ENCODE measurements at regions not wholly inside any gene's neighbourhood (a gene's known extent, or its start where the extent isn't known, plus 50 kb on each side); places are given as distances from the start of the nearest gene placed in this dataset.

GRCh38 chr21:39124681-39125251 is 58.5 kb downstream of the PSMG1 start:
- no peak for DNase-seq

GRCh38 chr21:39123375-39123774 is 59.9 kb downstream of the PSMG1 start:
- no peak for DNase-seq

GRCh38 chr21:39121600-39122355 is 61.5 kb downstream of the PSMG1 start:
- no peak for DNase-seq

GRCh38 chr21:39120876-39121599 is 62.2 kb downstream of the PSMG1 start:
- DNase-seq = no peak

GRCh38 chr21:39119891-39120290 is 63.4 kb downstream of the PSMG1 start:
- no peak for DNase-seq

GRCh38 chr21:39118604-39119215 is 64.5 kb downstream of the PSMG1 start:
- DNase-seq = no peak

GRCh38 chr21:39118061-39118460 is 65.2 kb downstream of the PSMG1 start:
- DNase-seq = no peak

GRCh38 chr21:39117440-39117970 is 65.7 kb downstream of the PSMG1 start:
- no peak for DNase-seq

- DNase-seq = no peak
These were observed 66.4 kb downstream of the PSMG1 start for GRCh38 chr21:39116761-39117439.

- no peak for DNase-seq
These were observed 67.5 kb downstream of the PSMG1 start for GRCh38 chr21:39115576-39116235.

GRCh38 chr21:39114871-39115575 is 68.2 kb downstream of the PSMG1 start:
- DNase-seq = no peak

- DNase-seq = no peak
These were observed 71.2 kb downstream of the PSMG1 start for GRCh38 chr21:39111931-39112550.

GRCh38 chr21:39110431-39110830 is 72.8 kb downstream of the PSMG1 start:
- no peak for DNase-seq

GRCh38 chr21:39109596-39110210 is 73.5 kb downstream of the PSMG1 start:
- DNase-seq = no peak

- no peak for DNase-seq
These were observed 74.1 kb downstream of the PSMG1 start for GRCh38 chr21:39109163-39109530.

- DNase-seq = no peak
These were observed 74.7 kb downstream of the PSMG1 start for GRCh38 chr21:39108291-39109162.

- no peak for DNase-seq
These were observed 75.5 kb downstream of the PSMG1 start for GRCh38 chr21:39107739-39108138.

- no peak for DNase-seq
These were observed 76.3 kb downstream of the PSMG1 start for GRCh38 chr21:39106881-39107462.

- DNase-seq = no peak
These were observed 77.4 kb downstream of the PSMG1 start for GRCh38 chr21:39105836-39106235.

Measured in bone marrow (tissue), 2 donors.